GM18517 (cell line): ENCODE measurements at regions not wholly inside any gene's neighbourhood (a gene's known extent, or its start where the extent isn't known, plus 50 kb on each side); places are given as distances from the start of the nearest gene placed in this dataset.
"Not testable (repeated sequence)": the region's sequence is repeated elsewhere in the genome, so short reads cannot be mapped to it uniquely, and the experiment has no call there.

Experiments used
- ATAC-seq: cut with Tn5 transposase; IDR thresholded peaks from one replicate; pipeline ENCODE4 v1.9.1; 2021; ENCODE audit warnings: mild to moderate bottlenecking, moderate library complexity; ENCODE audit not compliant: unreplicated experiment

- ATAC-seq, result no peak
These were observed 228.7 kb downstream of the SHOX start for GRCh38 chrX:859329-859728.

- ATAC-seq, result no peak
These were observed 228.0 kb downstream of the SHOX start for GRCh38 chrX:858542-859078.

- ATAC-seq, result no peak
These were observed 226.8 kb downstream of the SHOX start for GRCh38 chrX:857376-857775.

GRCh38 chrX:856566-857290, 226.1 kb downstream of the SHOX start:
- no peak for ATAC-seq

GRCh38 chrX:853304-853703, 222.7 kb downstream of the SHOX start:
- ATAC-seq, result no peak

GRCh38 chrX:850471-850916, 219.9 kb downstream of the SHOX start:
- ATAC-seq, result no peak

GRCh38 chrX:848386-848785, 217.8 kb downstream of the SHOX start:
- no peak for ATAC-seq

GRCh38 chrX:843306-843705, 212.7 kb downstream of the SHOX start:
- ATAC-seq, result no peak

- ATAC-seq, result no peak
These were observed 210.0 kb downstream of the SHOX start for GRCh38 chrX:840556-840955.

- ATAC-seq, result not testable (repeated sequence)
These were observed 208.1 kb downstream of the SHOX start for GRCh38 chrX:838666-839065.

GRCh38 chrX:835857-836256, 205.3 kb downstream of the SHOX start:
- ATAC-seq, result not testable (repeated sequence)

- ATAC-seq, result no peak
These were observed 199.9 kb downstream of the SHOX start for GRCh38 chrX:830532-830931.

GRCh38 chrX:829145-829544, 198.6 kb downstream of the SHOX start:
- ATAC-seq, result no peak

GRCh38 chrX:828411-828959, 197.9 kb downstream of the SHOX start:
- no peak for ATAC-seq

GRCh38 chrX:826448-826847, 195.9 kb downstream of the SHOX start:
- ATAC-seq, result no peak

- no peak for ATAC-seq
These were observed 195.4 kb downstream of the SHOX start for GRCh38 chrX:825991-826390.

GRCh38 chrX:823073-823472, 192.5 kb downstream of the SHOX start:
- not testable (repeated sequence) for ATAC-seq

GRCh38 chrX:821327-822107, 190.9 kb downstream of the SHOX start:
- ATAC-seq, result no peak

- no peak for ATAC-seq
These were observed 189.1 kb downstream of the SHOX start for GRCh38 chrX:819684-820083.

- no peak for ATAC-seq
These were observed 187.2 kb downstream of the SHOX start for GRCh38 chrX:817759-818300.

- ATAC-seq, result not testable (repeated sequence)
These were observed 186.6 kb downstream of the SHOX start for GRCh38 chrX:817147-817546.
